ENCODE measurements at regions not wholly inside any gene's neighbourhood (a gene's known extent, or its start where the extent isn't known, plus 50 kb on each side); places are given as distances from the start of the nearest gene placed in this dataset.

DNA sequence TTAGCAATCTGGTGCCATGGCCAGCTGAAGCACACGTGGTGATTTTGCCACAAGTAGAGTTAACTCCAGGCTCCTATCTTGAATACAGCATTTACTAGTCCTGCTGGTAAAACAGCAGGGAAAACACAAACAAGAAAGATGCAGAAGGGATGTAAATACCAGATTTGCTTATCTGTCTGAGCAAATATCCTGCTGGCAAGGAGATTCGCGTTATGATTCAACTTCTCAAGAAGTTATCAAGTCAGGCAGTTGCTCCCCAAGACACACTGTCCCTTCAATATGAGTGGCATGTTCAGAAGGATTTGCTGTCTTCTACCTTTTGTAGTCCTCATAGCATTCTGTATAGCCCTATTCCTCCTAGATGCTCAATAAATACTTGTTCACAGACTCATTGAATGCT, 171.2 kb upstream of the EGLN3 start:
- DNase-seq = no peak

DNA sequence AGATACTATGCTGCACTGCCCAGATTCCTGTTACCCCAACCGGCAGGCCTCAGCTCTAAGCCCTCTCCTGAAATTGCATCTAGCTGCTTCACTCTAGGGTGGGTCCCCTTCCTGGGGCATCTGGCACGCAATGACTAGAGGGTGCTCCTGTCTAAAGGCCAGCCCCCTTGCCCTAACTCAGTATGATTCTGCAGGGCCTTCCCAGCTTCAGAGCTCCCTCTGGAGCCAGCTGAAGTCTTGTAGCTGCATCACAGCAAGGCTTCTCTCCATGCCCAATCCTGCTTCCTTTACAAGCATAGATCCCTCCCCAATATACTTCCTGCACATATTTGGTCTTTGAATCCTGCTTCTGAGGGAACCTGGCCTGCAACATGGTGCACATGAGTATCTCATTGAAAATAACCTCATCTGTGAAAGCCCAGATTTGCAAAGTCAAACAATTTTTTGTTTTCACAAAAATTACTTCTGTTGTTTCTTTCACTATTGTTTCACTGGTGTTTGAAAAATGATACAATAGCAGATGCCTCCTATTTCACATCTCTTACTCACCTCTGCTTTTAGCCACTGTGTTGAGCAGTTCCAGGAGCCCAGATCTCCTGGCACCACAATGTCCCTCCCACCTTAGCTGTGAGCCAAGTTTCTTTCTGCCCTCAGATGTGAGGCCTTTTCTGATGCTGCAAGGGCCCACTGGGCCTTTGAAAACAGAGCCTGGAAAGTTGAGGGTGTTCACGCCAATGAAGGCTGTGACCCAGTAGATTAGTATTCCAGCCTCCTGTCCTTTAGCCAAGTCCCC, 169.5 kb upstream of the EGLN3 start:
- no peak for DNase-seq

DNA sequence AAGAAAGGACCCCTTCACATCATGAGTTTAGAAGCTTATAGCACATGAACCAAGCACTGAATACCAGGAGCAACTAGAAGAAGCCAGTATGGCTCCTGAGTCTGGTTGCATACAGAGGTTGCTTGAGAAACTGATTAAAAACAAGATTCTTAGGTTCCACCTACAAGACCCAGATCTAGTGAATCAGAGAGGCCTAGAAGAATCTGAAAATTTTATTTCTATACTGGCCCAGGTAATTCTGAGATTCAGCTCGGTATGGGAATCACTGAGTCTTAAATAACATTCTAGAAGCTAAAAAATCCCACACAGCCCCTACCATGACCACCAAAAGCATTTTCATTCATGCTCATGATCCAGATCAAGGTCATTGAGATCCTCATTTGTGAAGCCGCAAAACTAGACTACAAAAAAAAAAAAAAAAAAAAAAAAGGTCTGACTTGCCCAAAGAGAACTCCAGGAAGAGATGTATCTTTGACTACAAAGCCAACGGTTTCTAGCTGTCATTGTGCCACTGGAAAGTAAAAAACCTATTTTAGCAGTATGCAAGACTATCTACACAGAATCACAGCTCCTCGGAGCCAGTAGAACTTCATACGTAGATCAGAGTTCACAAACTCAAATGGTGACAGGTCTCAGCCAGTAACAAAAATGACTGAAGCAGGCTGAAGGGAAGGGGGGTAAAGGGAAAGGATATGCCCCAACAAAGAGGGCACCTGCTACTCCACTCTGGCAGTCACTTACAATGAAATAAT, 168.4 kb upstream of the EGLN3 start:
- no peak for DNase-seq

DNA sequence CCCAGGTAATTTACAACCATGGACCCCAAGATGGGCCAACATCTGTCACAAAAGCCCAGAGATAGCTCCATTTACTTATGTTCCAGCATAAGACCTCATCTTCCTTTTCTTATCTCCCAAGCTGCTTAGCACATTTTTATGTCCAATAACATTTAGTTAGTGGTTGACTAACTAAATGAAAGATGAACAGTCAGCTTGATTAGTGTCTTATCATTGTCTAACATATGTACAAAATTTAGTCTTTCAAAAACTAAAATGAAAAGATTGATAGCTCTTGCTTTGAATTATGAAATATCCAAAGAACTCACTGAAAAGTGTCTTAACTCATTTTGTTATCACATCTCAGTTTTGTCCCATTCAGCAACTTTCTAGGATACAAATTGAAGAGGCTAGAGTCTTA, 163.1 kb upstream of the EGLN3 start:
- no peak for DNase-seq

DNA sequence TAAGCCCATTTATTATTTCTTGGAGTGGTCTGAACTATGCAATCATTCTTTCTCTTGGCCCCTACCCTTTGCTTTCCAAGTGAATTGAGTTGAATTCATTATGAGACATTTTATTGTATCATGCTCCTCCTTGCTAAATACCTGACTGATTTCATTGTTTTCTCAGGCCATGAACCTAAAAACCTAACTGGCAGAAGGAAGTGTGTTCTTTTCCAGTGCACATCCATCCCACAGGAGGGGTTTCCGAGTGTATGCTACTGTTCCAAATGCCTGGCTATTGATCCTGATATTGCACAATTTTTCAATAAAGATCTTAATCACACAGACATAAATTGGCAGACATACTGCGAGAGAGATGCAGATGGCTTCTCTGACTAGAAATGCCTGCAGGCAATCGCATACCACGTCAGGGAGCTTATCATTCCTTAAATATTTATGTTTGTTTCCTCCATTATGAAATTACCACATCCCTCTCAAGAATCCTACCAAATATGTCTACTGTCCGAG, 162.2 kb upstream of the EGLN3 start:
- no peak for DNase-seq

DNA sequence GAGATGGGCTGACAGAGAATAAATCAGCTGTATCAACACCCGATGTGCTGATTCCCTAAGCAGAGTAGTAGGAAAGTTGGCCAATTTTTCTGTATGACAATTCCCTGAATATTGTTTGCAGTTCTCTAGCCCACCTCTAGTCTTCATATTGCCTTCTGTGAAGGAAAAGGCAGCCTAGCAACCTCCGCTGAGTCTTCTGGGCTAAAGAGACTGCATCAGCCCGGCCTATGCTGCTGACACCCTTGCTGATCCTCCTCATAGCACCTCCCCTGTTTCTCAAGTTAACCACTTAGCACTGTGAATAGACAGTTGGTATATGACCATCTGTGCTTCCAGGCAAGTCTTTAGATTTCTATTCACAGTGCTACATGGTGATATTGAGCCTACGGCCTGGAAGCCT, 161.1 kb upstream of the EGLN3 start:
- DNase-seq = no peak

DNA sequence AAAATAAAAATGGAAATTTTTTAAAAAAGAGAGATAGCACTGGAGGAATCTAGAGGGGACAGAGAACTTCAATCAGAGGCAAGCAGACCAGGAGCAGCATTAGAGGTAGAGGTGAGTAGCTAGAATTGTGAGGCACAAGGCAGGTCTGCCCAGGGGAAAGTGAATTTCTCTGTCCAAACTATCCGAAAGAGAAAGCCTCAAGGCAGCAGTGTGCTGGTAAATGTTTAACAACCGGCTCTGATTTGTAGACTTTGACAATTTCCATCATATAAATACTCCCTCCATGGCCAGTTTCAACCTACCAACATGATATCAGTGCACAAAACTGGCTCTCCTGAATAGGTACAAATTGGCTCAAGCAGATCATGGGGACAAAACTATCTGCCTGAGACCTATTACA, 160.6 kb upstream of the EGLN3 start:
- DNase-seq = no peak

DNA sequence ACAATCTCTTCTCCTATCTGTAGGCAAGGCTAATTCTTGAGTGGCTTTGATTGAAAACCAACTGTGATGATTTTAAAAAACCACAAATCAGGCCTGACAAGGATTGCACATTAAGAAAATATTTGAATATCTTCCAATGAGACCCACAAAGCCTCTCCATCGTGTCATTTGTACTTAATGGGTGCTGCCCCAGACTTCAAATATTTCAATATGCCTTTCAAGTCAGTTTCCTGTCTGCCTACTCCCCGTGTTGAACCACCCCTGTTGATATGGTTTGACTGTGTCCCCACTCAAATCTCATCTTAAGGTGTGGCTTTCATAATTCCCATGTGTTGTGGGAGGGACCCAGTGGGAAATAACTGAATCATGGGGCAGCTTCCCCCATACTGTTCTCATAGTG, 159.7 kb upstream of the EGLN3 start:
- no peak for DNase-seq

DNA sequence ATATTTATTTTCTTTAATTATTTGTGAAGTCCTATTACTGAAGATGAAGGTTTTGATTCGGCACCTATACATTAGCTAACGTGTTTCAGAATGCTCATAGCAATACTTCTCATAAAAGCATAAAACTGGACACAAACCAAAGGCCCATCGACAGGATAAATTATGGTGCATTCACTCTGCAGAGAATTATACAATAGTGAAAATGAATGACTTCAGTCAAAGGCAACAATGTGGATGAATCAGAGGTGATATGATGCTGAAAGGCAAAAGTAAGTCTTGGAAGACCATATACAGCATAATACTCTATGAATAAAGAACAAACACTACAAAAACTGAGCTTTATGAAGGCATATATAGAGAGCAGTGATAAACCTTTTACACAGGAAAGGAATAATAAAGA, 156.6 kb upstream of the EGLN3 start:
- DNase-seq = no peak

DNA sequence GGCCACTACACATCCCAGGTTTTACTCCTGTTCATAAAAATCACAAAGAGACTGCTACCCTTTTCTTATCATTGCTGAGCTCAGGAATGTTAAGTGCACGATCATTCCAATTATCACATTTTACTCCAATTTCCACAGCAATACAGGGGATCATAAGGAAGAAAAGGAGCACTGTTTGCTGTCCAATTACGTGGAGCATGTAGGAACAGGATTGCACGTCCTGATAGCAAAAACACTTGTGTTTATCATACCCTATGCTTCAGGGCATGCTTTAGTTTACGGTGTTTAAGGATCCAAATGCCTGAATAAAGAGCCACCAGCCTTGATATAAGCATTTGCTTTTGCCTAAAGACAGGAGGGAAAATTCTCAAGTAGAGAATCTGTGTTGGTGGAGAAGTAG, 155.4 kb upstream of the EGLN3 start:
- DNase-seq = no peak

DNA sequence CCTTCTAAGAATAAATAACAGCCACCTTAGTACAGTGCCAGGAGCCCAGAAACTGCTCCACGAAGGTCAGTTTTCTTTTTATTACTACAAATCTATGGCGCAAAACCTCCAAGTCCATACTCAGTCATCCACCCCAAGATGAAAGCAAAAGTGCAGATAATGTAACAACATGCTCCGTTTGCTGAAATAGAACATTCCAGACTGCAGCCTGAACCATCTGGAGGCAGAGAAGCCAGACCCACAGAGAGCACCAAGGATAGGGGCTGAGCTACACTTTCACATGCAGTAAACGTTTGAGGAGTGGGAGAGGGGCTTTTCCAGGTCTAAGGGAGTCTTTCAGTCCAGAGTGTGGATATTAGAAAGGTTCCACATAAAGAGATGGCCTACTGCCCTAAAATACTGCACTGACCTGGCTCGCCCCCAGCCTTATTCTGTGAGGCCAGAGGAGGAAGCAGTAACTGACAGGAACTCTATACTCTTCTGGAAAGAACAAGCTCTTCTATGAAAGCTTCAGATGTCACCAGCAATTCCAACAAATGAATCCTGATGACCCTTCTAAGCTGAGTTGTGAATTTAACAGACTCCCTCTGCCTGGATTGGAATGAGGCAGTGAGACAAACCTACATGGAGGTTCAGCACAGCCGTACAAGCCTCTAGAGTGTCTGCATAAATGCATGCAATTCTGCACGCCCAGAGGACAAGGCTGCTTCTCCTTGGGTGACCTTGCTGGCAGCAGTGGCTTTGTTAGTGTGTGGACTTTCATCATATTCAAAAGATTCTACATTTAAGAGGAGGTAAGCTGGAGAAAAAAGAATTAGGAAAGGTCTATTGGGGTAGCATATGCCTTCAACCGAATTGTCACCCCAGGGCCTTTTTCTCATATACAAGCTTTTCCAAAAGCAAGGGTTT, 153.9 kb upstream of the EGLN3 start:
- no peak for DNase-seq

DNA sequence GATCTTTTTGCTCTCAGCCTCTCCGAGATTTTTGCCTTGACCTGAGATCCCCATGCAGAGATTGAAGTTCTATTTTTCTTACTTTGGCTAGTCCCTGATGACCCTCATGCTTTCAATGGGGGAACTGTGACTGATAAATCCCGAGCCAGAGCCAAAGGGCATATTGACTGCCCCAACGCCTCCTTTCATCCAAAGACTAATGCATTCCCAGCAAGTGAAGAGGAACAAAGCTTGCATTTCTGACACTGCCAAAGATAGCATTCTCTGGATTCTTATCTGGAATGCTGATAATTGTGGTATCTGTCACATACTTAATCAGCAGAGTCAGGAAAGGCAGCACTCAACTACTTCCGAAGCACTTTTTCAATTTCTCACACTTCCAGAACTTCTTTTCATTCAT, 152.3 kb upstream of the EGLN3 start:
- no peak for DNase-seq

DNA sequence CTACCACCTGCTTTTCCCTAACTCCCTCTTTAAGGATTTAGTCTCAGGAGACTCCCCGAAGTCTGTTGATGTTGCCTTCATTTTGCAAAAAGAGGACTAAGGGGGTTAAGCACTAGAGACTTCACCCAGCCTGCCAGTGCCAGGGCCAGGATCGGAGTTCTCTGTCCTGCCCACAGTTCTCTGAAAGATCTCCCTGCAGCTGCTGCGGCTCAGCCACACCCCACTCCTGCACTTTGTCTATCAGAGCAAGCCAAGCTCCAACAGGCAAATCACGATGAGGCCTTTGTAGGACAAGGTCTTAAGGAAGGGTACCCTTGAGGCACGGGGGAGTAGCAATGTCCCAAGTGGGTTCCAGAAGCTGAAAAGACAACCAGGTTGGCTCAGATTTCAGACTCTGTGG, 148.8 kb upstream of the EGLN3 start:
- no peak for DNase-seq

DNA sequence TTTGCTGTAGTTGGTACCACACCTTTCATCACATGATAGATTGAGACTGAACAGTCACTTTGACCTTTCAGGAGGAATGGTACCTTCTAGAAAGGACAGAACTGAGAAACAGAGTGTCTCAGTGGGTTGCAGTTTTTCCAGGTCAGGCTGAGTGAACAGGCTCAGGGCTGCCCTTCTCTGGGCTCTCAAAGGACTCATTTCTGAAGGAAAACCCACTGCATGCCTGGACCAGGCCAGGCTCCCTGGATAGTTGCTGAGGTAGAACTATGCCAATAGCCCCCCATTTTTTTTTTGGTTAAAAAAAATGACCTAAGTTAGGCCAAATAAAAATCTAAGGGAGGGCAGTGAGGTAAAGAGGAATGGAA, 148.1 kb upstream of the EGLN3 start:
- no peak for DNase-seq

DNA sequence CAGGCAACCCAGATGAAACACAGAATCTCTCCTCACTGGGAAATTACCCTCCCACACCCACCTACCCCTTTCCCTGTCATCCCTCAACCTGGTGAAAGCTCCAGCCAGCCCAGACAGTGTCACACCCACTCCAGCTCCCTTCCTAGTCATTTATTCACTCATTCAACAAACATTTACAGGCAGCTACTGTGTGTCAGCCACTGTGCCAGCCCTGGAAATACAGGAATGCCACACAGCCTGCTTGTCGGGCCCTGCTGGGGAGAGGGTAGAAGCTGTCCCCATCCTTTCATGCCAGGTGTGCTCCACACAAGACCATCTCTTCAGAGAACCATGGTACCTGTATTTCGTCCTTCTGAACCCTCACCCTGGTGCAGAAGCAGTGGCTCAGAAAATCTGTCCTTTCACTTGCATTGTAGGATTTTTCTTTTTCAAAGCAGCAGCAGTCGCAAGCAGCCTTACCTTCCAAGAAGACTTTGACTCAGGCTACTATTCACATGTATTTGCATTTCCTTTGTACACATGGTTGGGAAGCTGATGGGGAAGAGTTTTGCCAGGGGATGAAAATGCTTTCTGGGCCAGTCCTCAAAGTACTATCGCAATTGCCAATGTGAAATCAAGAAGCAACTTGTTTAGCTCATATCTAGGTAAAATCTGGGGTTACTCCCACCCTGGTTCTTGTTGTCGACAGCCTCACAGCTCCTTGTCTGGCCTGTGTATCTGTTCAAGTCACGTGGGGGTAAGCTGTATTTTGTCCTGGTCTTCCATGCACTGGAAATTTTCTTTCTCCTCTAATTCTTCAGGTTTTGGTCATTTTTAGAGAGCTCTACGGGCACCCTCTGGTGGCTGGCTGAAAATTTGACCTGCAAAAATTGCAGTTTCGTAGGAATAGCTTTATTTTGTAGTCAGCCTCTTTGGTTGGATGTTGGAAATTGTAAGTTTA, 147.4 kb upstream of the EGLN3 start:
- no peak for DNase-seq

DNA sequence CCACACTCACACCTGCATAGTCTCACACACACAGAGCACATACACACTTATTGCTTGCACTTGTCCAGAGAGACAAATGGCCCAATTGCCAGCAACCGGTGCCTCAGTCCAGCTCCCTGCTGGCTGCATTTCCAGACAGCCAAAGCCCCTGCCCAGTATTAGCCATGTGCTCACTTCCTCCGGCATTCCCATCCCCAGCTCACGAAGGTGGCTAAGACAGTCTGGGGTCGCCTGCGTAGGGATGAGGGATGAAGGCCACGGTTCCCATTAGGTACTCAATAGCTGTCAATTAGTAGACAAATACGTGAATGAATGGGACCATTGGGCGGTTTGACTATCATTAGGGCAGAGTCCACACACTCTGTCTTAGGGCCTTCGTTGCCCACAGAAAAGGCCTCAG, 146.8 kb upstream of the EGLN3 start:
- no peak for DNase-seq

DNA sequence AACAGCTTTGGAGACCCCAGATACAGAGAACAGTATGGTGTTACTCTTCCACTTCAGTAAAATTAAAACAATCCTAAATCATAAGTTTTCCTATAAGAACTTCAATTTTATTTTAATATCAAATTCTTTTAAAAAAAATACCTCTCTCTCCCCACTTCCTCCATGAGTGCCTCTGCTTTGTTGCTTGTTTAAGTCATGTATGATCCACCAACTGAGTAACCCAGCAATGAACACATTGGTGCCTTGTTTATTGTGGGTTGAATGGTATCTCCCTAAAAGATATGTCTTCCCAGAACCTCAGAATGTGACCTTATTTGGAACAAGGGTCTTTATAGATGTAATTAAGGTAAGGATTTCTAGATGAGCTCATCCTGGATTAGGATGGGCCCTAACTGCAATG, 143.5 kb upstream of the EGLN3 start:
- no peak for DNase-seq

DNA sequence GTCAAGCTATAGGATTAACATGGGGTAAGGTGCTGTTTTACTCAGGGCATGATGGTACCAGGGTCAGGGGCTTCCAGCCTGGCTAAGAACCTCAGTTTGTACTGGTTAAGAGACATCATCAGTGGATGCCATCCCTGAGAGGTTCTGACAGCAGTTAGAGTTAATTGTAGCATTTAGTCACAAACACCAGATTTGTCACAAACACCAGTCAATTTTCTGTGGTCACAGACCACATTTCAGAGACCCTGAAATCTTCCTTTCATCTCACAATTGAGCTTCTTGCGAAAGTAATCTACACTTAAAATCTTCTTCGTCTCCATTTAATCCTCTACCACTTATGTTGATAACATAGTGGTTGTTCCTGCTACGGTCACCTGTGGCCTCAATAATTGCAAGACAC, 143.0 kb upstream of the EGLN3 start:
- no peak for DNase-seq

DNA sequence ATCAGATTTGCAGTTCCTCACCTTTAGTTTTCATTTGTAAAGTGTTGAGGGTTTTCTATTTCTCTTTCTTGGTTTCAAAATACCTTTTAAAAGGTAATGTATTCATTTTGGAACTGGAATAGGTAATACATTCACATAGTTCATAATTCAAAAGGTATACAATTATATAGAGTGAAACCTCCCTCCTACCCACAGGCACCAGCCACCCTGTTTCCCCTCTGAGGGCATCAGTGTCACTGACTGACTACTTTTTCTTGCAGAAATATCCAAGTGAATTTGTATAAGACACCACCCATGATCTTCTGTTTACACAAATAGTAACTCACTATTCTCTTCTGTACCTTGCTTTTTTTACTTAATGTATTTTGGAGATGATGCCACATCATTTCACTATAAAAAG, 139.6 kb upstream of the EGLN3 start:
- no peak for DNase-seq

DNA sequence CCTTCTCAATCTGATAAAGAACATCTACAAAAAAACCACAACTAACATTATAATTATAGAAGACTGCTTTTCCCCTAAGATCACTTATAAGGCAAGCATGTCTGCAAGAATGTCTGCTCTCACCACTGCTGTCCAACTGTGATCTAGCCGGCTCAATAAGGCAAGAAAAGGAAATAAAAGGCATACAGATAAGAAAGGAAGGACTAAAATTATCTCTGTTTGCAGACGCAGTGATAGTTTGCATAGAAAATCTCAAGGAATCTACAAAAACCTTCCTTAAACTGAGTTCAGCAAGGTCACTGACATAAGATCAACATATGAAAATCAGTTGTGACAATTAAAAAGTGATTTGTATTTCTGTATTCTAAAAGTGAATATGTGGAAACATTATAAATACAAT, 138.0 kb upstream of the EGLN3 start:
- DNase-seq = no peak

DNA sequence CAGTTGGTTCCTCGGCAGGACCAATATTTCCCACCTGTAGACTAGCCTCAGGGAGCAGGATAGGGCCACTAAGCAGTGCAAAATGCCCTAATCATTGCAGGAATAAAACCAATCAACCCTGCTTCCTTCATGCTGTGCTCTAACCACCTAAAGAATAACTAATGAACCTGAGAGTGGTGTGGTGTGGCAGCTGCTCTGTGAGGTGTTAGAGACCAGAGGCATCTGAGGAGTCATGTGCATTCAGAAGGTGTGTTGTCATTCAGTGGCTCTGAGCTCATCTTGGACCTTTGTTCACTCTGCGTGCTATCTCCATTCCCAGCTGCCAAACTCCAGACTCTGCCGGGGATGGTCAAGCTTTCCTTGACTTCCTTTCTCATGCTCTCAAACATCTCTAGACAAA, 136.7 kb upstream of the EGLN3 start:
- no peak for DNase-seq

DNA sequence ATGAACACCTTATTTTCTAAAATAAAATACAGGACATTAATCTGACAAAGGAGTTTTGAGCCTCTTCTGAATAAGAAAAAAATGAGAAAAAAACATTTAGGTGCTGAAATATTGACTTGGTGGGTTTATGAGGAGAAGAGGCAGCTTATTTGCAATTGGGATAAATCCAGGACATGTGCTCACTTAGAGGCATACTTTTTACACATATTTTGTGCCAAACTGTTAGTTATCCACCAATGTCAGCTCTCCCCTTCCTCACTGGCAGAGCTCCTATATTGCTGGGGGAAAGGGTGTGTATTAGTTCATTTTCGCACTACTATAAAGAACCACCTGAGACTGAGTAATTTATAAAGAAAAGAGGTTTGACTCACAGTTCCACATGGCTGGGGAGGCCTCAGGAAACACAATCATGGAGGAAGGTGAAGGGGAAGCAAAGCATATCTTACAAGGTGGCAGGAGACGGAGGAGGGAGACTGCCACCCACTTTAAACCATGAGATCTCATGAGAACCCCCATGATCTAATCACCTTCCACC, 135.4 kb upstream of the EGLN3 start:
- DNase-seq = no peak

All from NCI-H1105 (cell line).